Vagina (tissue), 2 donors: ENCODE measurements at regions not wholly inside any gene's neighbourhood (a gene's known extent, or its start where the extent isn't known, plus 50 kb on each side); places are given as distances from the start of the nearest gene placed in this dataset.

Source experiments
- DNase-seq, 2 donors: peaks; one replicate each; pipeline ENCODE4 v3.0.0-alpha.2; 2017; ENCODE audit errors: extremely low spot score in 2 of 2
- H3K27ac ChIP-seq: fragments of 200-600 bp; sonication (generic); one replicate; pipeline ENCODE4 v1.5.1; 2019
- H3K27me3 ChIP-seq: fragments of 200-600 bp; sonication (generic); one replicate; pipeline ENCODE4 v1.5.1; 2019
- H3K36me3 ChIP-seq, 2 donors: fragments of 200-600 bp; sonication (generic); one replicate each; pipeline ENCODE4 v1.5.1; 2017 to 2019
- H3K4me1 ChIP-seq: fragments of 200-600 bp; sonication (generic); one replicate; pipeline ENCODE4 v1.5.1; 2019
- H3K4me3 ChIP-seq, 2 donors: fragments of 200-600 bp; sonication (generic); 1 replicate in 1 of 2; 2 replicates in 1 of 2; pipeline ENCODE4 v1.5.1; 2016 to 2019
- H3K9me3 ChIP-seq: fragments of 200-600 bp; sonication (generic); one replicate; pipeline ENCODE4 v1.5.1; 2019
- POLR2A ChIP-seq, 2 donors: fragments of 450-650 bp; IDR thresholded peaks; one replicate each; pipeline ENCODE4 v1.6.1; 2017; ENCODE audit warnings: antibody characterized with exemption in 2 of 2, mild to moderate bottlenecking in 2 of 2, moderate library complexity in 2 of 2
- POLR2AphosphoS5 ChIP-seq, 2 donors: sonication (generic); formaldehyde crosslinking; IDR thresholded peaks; one replicate each; pipeline ENCODE4 v1.9.0; 2017; ENCODE audit warnings: antibody characterized with exemption in 2 of 2, mild to moderate bottlenecking in 2 of 2, low read depth in 1 of 2; ENCODE audit not compliant: insufficient read depth in 1 of 2
- intact Hi-C: fragments of 100-400 bp; cut with DNase I; formaldehyde crosslinking; loops from one replicate; pipeline ENCODE4 v1.15.1; 2023
- TF ChIP-seq, protein P1 (sequence below), 3 experiments: fragments of 450-650 bp in 2 of 3; fragments of 200-600 bp in 1 of 3; sonication (generic) in 1 of 3; IDR thresholded peaks; one replicate each; pipeline ENCODE4 v1.5.1; 2017 to 2019; ENCODE audit warnings: antibody characterized with exemption in 3 of 3, mild to moderate bottlenecking in 2 of 3, moderate library complexity in 2 of 3

DNA sequence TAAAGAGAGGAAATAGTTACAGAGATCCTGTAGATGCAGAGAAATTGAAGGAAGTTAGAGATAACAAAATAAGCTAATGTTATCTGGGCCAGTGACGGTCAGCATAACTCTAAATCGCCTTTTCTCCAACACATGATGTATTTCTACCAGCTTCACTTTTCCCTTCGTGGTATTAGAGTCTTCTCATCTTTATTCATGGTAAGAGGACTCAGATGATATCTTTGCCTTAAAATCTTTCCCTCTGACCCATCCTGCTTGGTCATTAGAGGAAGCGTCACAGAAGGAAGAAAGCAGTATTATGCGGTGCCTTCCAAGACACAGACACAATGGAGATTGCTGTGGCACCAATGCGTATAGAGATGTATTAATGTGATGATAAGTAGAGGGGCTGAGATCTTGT is 320.7 kb upstream of the GOLIM4 start:
- H3K9me3 ChIP-seq: no peaks in the 10 kb centered on the region
- no peaks in the 10 kb centered on the region for H3K27me3 ChIP-seq
- H3K4me3 ChIP-seq: no peak overlapping the region
- H3K27ac ChIP-seq: no peak overlapping the region
- no peak for DNase-seq
- no peak for TF ChIP-seq POLR2AphosphoS5 (IDR thresholded peaks at IDR 0.05; ENCODE audit: insufficient read depth in 1 of 2, low read depth in 1 of 2)
- intact Hi-C loops: no loop called here
- H3K36me3 ChIP-seq: no peaks in the 10 kb centered on the region
- H3K4me1 ChIP-seq: no peaks in the 10 kb centered on the region

DNA sequence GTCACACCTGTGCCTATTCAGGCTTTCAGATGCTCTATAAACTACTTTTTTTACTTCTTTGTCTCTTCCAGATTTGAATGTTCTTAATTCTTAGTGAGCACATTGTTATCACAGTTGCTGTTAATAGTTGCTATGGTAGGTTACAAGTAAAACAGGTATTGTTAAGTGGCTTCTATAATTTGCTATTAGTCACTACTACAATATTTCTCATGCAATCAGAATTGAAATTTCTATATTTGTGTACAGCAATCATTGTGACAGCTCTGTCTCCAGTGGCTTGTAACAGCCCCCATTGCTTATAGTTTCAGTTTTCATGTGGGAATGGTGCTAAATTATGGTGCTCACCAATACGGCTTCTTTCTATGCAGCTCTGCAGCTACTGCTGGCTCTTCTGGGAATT is 318.4 kb upstream of the GOLIM4 start:
- H3K4me3 ChIP-seq: no peak overlapping the region
- DNase-seq: no peak
- intact Hi-C loops: no loop called here
- TF ChIP-seq POLR2AphosphoS5 (IDR thresholded peaks at IDR 0.05; ENCODE audit: insufficient read depth in 1 of 2, low read depth in 1 of 2) (no peak), POLR2A (IDR thresholded peaks at IDR 0.05) (no peak)
- TF ChIP-seq, protein P1, sequence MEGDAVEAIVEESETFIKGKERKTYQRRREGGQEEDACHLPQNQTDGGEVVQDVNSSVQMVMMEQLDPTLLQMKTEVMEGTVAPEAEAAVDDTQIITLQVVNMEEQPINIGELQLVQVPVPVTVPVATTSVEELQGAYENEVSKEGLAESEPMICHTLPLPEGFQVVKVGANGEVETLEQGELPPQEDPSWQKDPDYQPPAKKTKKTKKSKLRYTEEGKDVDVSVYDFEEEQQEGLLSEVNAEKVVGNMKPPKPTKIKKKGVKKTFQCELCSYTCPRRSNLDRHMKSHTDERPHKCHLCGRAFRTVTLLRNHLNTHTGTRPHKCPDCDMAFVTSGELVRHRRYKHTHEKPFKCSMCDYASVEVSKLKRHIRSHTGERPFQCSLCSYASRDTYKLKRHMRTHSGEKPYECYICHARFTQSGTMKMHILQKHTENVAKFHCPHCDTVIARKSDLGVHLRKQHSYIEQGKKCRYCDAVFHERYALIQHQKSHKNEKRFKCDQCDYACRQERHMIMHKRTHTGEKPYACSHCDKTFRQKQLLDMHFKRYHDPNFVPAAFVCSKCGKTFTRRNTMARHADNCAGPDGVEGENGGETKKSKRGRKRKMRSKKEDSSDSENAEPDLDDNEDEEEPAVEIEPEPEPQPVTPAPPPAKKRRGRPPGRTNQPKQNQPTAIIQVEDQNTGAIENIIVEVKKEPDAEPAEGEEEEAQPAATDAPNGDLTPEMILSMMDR (IDR thresholded peaks at IDR 0.05): no peak
- H3K36me3 ChIP-seq: no peaks in the 10 kb centered on the region
- H3K27me3 ChIP-seq: no peaks in the 10 kb centered on the region
- H3K9me3 ChIP-seq: no peaks in the 10 kb centered on the region
- H3K4me1 ChIP-seq: no peaks in the 10 kb centered on the region
- H3K27ac ChIP-seq: no peak overlapping the region

DNA sequence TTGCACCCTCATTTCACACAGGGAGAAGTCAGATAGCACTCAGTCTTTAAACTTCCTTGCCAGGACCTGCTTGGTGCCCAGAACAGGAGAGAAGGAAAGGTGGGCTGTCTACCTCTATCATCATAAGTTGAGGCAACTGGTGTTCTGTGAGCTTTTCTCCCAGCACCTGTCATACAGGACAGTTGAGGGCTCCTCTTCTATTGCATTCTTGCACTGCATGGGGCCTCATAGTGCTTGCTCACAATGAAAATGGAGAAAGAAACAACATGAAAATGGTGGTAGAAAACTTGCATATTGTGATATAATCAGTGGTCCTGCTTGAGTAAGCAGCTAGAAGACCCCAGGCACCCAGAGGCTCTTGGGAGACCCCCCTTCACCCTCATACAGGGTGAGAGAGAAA is 311.7 kb upstream of the GOLIM4 start:
- H3K4me3 ChIP-seq: no peak overlapping the region
- DNase-seq: no peak
- H3K27me3 ChIP-seq: no peaks in the 10 kb centered on the region
- H3K9me3 ChIP-seq: no peaks in the 10 kb centered on the region
- H3K27ac ChIP-seq: no peak overlapping the region
- H3K36me3 ChIP-seq: no peaks in the 10 kb centered on the region
- no peak for TF ChIP-seq POLR2A (IDR thresholded peaks at IDR 0.05)
- no peak for TF ChIP-seq POLR2AphosphoS5 (IDR thresholded peaks at IDR 0.05; ENCODE audit: insufficient read depth in 1 of 2, low read depth in 1 of 2)
- TF ChIP-seq, protein P1 (IDR thresholded peaks at IDR 0.05): no peak
- intact Hi-C loops: no loop called here
- H3K4me1 ChIP-seq: no peaks in the 10 kb centered on the region

DNA sequence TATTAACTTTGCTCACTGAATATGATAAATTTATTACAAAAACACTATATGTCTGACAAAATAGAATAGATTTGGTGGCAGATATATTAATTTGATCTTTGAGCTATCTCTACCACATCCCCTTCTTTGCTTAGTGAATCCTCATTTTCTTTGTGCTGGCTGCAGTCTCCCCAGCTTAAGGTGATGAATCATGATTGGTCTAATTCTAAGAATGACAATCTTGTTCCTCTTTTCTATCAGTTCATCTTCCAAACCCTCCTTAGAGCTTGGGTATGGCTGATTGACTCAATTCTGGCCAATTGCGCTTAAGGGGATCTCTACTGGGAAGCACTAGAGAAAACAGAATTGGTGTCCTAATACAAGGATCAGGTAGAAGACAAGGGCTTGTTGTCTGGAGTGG is 309.6 kb upstream of the GOLIM4 start:
- no peak for DNase-seq
- Histone ChIP-seq H3K9me3 (no peaks in the 10 kb centered on the region), H3K27me3 (no peaks in the 10 kb centered on the region), H3K36me3 (no peaks in the 10 kb centered on the region), H3K27ac (no peak overlapping the region), H3K4me1 (no peaks in the 10 kb centered on the region), H3K4me3 (no peak overlapping the region)
- TF ChIP-seq, protein P1 (IDR thresholded peaks at IDR 0.05): no peak
- TF ChIP-seq POLR2AphosphoS5 (IDR thresholded peaks at IDR 0.05; ENCODE audit: insufficient read depth in 1 of 2, low read depth in 1 of 2) (no peak), POLR2A (IDR thresholded peaks at IDR 0.05) (no peak)
- intact Hi-C loops: no loop called here

DNA sequence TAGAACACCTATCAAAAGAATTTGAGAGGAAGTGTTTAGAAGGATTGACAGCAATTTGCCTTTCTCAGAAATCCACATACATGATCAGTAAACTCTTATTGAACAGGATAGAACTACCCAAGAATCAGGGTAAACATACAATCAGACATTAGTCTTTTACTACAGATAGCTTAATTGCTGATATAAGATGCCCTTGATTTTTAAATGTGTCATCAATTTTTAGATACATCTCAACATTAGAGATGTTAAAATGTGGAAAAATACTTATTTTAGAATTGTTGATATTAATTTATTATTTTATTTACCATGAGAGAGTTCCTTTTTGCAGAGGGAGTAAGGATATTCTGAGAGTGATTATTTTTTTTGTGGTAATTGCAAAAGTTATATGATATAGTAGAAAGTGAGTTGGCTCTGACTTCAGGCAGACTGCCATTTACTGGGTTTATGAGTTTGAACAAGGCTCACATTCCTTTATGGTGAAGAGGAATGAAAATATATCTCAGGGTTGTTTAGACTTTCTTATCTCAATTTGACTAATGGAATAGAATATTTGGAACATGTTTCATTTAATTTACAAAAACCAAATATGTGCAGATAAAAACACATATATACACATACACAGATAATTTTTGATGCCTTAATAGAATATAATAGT is 302.8 kb upstream of the GOLIM4 start:
- Histone ChIP-seq H3K9me3 (no peaks in the 10 kb centered on the region), H3K4me1 (no peaks in the 10 kb centered on the region), H3K4me3 (no peak overlapping the region), H3K36me3 (no peaks in the 10 kb centered on the region), H3K27me3 (no peaks in the 10 kb centered on the region), H3K27ac (no peak overlapping the region)
- no peak for DNase-seq
- no peak for TF ChIP-seq POLR2A (IDR thresholded peaks at IDR 0.05)
- TF ChIP-seq, protein P1 (IDR thresholded peaks at IDR 0.05): no peak
- no peak for TF ChIP-seq POLR2AphosphoS5 (IDR thresholded peaks at IDR 0.05; ENCODE audit: insufficient read depth in 1 of 2, low read depth in 1 of 2)
- intact Hi-C loops: no loop called here
